CMK (cell line): ENCODE measurements at regions not wholly inside any gene's neighbourhood (a gene's known extent, or its start where the extent isn't known, plus 50 kb on each side); places are given as distances from the start of the nearest gene placed in this dataset.
"Not testable (repeated sequence)": the region's sequence is repeated elsewhere in the genome, so short reads cannot be mapped to it uniquely, and the experiment has no call there.

Experiments used
- DNase-seq: peaks from one replicate; pipeline ENCODE4 v3.0.0-alpha.2; 2010; ENCODE audit warnings: low read depth

DNA sequence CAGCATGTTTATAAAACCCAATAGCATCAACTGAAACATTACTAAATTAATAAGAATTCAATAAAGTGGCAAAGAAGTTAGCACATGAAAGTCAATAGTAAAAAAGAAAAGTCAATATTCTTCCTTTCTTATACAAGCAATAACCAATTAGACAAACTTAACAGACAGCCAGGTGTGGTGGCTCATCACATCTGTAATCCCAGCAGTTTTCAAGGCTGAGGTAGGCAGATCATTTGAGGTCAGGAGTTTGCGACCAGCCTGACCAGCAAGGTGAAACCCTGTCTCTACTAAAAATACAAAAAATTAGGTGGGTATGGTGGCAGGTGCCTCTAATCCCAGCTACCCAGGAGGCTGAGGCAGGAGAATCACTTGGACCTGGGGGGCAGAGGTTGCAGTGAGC lies 275.9 kb downstream of the GOLGA6L6 start:
- not testable (repeated sequence) for DNase-seq

DNA sequence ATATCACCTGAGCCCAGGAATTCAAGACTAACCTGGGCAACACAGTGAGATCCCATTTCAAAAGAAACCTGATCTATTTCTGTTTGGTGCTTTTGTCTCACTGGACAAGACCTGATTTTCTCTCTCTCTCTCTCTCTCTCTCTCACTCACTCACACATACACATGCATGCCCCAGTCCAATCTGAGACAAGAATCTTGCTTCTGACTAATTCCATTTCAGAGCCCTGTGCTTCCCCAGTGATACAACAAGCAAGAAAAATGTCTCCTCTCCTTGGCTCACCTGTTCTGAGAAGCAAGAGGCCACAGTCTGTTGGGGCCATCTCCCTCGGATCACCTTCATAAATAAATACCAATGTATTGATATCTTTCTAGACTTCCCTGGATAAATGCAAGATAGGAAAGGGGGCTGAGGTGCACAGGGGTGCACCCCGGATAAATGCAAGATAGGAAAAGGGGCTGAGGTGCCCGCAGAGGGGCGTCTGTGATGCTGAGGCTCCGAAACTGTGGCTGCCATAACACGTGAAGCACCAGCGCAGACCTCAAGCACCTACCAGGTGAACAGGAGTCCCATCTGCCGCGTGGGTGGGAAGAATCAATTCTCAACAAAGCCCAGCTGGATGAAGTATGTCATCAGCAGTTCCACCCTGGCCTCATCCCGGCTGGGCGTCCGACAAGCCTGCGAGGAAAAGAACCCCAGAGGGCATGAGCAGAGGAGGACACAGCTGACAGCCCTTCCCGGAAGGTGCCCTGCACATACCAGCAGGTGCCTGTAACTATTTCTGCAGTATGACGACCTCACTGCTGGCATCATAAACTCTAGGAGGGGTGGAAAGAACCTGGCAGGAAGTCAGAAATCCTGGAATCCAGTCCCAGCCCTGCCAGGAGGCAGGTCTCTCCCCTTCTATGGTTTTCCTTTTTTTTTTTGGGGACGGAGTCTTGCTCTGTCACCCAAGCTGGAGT lies 280.0 kb downstream of the GOLGA6L6 start:
- not testable (repeated sequence) for DNase-seq

DNA sequence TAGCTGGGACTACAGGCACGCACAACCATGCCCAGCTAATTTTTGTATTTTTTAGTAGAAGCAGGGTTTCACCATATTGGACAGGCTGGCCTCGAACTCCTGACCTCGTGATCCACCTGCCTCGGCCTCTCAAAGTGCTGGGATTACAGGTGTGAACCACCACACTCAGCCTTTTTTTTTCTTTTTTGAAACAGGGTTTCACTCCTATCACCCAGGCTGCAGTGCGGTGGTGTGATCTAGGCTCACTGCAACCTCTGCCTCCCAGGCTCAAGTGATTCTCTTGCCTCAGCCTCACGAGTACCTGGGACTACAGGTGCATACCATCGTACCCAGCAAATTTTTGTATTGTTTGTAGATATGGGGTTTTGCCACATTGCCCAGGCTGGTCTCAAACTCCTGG lies 280.9 kb downstream of the GOLGA6L6 start:
- DNase-seq, result not testable (repeated sequence)

GRCh38 chr15:20259559-20260190 lies 281.9 kb downstream of the GOLGA6L6 start:
- not testable (repeated sequence) for DNase-seq

DNA sequence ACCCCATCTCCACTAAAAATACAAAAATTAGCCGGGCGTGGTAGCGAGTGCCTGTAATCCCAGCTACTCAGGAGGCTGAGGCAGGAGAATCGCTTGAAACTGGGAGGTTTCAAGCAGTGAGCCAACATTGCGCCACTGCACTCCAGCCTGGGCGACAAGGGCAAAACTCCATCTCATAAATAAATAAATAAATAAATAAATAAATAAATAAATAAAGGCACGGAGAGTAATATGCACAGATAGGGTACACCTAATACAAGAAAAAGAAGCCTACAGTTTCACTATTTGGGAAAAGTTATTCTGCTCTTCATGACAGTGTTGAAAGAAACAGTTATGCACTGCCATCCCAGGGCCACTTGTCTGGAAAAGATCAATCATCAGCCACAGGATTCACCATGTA lies 285.2 kb downstream of the GOLGA6L6 start:
- DNase-seq, result not testable (repeated sequence)

GRCh38 chr15:20255641-20256040 lies 286.0 kb downstream of the GOLGA6L6 start:
- not testable (repeated sequence) for DNase-seq

DNA sequence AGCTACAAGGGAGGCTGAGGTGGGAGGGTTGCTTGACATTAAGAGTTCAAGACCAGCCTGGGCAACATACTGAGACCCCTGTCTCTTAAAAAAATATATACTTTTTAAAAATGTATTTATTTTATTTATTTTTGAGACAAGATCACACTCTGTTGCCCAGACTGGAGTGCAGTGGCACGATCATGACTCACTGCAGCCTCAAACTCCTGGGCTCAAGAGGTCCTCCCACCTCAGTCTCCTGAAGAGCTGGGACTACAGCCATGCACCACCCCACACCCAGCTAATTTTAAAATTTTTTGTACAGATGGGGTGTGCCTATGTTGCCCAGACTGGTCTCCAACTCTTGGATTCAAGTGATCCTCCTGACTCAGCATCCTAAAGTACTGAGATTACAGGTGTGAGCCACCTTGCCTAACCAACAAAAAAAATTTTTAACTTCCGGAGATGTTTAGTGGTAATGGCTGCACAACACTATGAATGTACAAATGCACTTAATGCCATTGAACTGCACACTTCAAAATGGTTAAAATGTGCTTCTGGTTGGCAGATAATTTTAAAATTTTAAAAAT lies 288.5 kb downstream of the GOLGA6L6 start:
- DNase-seq, result not testable (repeated sequence)

- not testable (repeated sequence) for DNase-seq
These were observed 289.6 kb downstream of the GOLGA6L6 start for GRCh38 chr15:20252040-20252439.

DNA sequence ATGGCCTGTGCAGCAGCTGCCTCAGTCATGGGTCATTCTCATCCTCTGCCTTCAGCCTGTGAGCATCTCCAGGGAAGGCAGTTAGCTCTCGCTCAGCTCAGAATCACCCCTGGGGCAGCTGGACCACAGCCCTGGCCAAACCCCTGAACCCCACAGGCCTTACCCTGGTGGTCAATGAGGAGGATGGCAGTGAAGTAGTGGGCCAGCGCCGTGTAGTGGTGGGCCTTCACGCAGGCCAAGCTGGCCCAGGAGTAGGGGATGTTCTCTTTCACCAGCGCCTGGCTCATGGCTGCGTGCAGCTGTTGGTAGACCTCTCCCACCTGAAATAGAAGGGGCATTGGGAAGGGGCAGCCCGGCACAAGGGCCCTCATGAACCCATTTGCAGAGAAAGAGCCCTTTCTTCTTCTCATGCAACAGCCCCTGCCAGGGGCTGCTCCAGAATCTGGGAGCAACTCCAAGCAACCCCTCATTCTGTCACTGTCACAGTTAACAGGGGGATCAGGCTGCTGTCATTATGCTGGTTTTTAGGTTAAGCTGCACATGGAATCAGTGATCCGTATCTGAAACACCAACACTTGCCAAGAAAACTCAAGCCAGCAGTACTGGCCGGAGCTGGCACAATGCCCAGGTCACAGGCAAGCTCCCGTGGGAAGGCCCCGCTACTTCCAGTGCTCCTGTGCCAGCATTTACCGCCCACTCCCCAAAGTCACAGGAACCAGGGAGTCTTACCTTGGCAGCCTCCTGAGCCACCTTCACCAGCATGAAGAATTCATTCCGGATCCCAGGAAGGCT lies 290.2 kb downstream of the GOLGA6L6 start:
- not testable (repeated sequence) for DNase-seq

GRCh38 chr15:20250206-20250605 lies 291.4 kb downstream of the GOLGA6L6 start:
- not testable (repeated sequence) for DNase-seq

DNA sequence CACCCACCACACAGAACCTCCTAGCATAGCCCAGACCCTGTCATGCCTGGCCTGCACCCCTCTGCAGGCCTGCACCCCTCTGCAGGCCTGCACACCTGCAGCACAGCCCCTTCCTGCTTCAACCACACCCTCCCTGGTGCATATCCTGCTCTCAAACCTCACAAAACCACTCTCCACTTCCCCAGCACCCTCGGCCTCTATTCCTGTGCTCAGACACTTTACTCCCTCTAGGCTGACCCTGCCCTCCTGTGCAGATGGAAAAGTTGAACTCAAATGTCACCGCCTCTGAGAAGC lies 292.0 kb downstream of the GOLGA6L6 start:
- not testable (repeated sequence) for DNase-seq

GRCh38 chr15:20248434-20248833 lies 293.2 kb downstream of the GOLGA6L6 start:
- not testable (repeated sequence) for DNase-seq

DNA sequence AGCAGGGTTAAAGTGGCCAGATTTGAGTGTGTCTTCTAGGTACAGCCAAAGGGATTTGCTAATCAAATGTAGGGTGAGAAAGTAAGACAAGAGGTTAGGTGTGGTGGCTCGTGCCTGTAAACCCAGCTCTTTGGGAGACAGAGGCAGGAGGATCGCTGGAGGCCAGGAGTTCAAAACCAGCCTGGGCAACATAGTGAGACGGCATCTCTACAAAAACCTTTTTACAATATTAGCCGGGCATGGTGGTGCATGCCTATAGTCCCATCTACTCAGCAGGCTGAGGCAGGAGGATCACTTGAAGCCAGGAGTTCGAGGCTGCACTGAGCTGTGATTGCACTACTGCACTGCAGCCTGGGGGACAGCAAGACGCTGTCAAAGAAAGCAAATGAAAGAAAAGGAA lies 294.5 kb downstream of the GOLGA6L6 start:
- not testable (repeated sequence) for DNase-seq

DNA sequence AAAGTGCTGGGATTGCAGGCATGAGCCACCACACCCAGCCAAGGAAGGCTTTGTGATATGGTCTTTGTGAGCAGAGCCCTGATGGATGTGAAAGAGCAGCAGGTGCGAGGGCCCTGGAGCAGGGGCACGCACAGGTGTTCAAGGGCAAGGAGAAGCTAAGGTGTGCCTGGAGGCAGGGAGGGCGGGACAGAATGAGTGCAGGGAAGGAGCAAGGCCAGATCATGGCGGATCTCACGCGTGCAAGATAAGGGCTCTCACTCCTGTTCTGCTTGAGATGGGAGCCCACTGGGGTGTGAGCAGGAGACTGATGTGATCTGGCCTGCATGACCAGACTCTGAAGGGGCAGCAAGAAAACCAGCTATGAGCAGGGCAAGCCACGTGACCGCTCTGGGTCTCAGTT lies 295.0 kb downstream of the GOLGA6L6 start:
- not testable (repeated sequence) for DNase-seq

- not testable (repeated sequence) for DNase-seq
These were observed 295.7 kb downstream of the GOLGA6L6 start for GRCh38 chr15:20245856-20246255.

GRCh38 chr15:20244792-20245191 lies 296.8 kb downstream of the GOLGA6L6 start:
- not testable (repeated sequence) for DNase-seq

- not testable (repeated sequence) for DNase-seq
These were observed 297.9 kb downstream of the GOLGA6L6 start for GRCh38 chr15:20243486-20244240.

DNA sequence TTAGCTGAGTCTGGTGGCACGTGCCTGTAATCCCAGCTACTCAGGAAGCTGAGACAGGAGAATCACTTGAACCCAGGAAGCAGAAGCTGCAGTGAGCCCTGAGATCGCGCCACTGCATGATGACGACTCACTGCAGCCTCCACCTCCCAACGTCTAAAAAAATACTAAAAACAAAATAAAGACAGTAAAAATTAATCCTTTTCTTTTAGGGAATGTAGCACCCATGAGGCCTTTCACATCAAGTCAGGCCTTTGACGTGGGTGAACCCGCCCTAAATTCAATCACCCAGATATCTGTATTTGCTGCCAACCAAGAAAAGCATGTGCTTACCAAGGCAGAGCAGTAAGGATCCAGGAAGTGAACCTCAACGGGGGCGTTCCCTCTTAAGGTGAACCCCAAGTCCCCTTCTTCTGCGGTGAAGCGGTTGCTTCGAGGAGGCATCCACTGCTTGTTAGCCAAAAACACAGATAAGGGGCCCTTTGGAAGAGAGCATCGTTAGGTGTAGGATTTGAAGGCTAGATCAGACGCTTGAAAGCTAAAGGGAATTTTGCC lies 301.2 kb downstream of the GOLGA6L6 start:
- DNase-seq, result not testable (repeated sequence)

GRCh38 chr15:20239186-20239585 lies 302.4 kb downstream of the GOLGA6L6 start:
- not testable (repeated sequence) for DNase-seq

DNA sequence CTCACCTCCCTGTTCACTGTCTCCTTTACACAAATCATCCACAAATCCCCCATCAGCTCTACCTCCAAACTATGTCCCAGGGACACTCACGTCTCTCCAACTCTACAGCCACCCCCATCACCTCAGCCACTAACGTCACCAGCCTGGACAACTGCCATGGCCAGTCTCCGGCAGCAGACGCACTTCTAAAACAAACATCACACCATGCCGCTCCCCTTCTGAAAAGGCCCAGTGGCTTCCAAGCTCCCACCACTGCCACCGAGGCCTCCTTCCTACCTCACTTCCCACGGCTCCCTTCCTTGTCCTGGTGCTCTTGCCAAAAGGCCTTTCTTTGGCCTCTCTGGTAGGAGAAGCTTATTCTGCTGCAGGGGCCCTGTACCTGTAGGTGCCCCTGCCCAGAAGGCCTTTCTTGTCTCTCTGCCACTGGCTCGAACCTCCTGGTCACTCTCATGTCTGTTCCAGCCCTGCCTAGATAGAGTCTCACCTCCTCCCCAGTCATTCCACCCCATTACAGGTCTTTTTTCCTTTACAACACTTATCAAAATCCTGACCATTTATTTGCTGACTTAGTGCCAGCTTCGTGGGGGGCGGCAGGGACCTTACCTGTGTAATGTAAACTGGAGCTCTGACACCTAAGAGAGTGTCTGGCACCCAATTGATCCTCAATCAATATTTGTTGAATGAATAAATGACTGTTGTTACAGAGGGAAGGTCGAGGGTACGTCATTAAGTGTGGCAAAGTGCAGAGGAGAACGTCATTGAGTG lies 304.2 kb downstream of the GOLGA6L6 start:
- not testable (repeated sequence) for DNase-seq
